ENCODE measurements at regions not wholly inside any gene's neighbourhood (a gene's known extent, or its start where the extent isn't known, plus 50 kb on each side); places are given as distances from the start of the nearest gene placed in this dataset.

GRCh38 chr19:34837262-34837661 is 64.2 kb upstream of the ZNF599 start:
- Histone ChIP-seq H3K27ac (ENCODE audit: low read depth, low read length, poor library complexity, severe bottlenecking) (no peak overlapping the region), H2AFZ (ENCODE audit: low read length) (no peak overlapping the region), H3K9me3 (ENCODE audit: low read length) (no peaks in the 10 kb centered on the region), H3K4me1 (ENCODE audit: insufficient read depth, low read length, poor library complexity, severe bottlenecking) (no peaks in the 10 kb centered on the region), H4K20me1 (ENCODE audit: insufficient read depth, low read length) (no peaks in the 10 kb centered on the region), H3K9me2 (ENCODE audit: insufficient read depth, low read length) (no peaks in the 10 kb centered on the region), H3K79me2 (ENCODE audit: insufficient read depth, low read depth, low read length) (no peaks in the 10 kb centered on the region), H3K4me2 (ENCODE audit: low read length) (no peak overlapping the region), H3K4me3 (ENCODE audit: low read depth, low read length, poor library complexity, severe bottlenecking) (no peak overlapping the region), H3K36me3 (ENCODE audit: insufficient read depth, low read length) (no peaks in the 10 kb centered on the region)
- BruUV-seq (replicated peaks) = no TSS peak
- TF ChIP-seq CTCF (conservative IDR thresholded peaks at IDR 0.05; ENCODE audit: low read length) = no peak
- TF ChIP-seq EZH2phosphoT487 (IDR thresholded peaks at IDR 0.05; ENCODE audit: borderline replicate concordance, low read depth, low read length) = no peak
- POLR2A ChIA-PET = interaction anchor here (0.6 kb wide), 1 partner anchor 42 kb away, joined by 7 read pairs; no protein-coding TSS in a partner anchor
- CTCF ChIA-PET (ENCODE audit: unreplicated experiment) = no interaction called here
- intact Hi-C loops (cut with micrococcal nuclease; ENCODE audit: unreplicated experiment) = no loop called here
- no peak for DNase-seq (ENCODE audit: low spot score)

- ChIA-PET CTCF (ENCODE audit: unreplicated experiment) (no interaction called here), POLR2A (interaction anchor here (0.6 kb wide), 1 partner anchor 149 kb away, joined by 3 read pairs; no protein-coding TSS in a partner anchor)
- no peak for DNase-seq (ENCODE audit: low spot score)
- no peaks in the 10 kb centered on the region for H3K4me1 ChIP-seq (ENCODE audit: insufficient read depth, low read length, poor library complexity, severe bottlenecking)
- no TSS peak for BruUV-seq (replicated peaks)
- H3K9me3 ChIP-seq (ENCODE audit: low read length) = no peaks in the 10 kb centered on the region
- H3K9me2 ChIP-seq (ENCODE audit: insufficient read depth, low read length) = no peaks in the 10 kb centered on the region
- H3K27ac ChIP-seq (ENCODE audit: low read depth, low read length, poor library complexity, severe bottlenecking) = no peak overlapping the region
- TF ChIP-seq EZH2phosphoT487 (IDR thresholded peaks at IDR 0.05; ENCODE audit: borderline replicate concordance, low read depth, low read length) = no peak
- no peak overlapping the region for H3K4me3 ChIP-seq (ENCODE audit: low read depth, low read length, poor library complexity, severe bottlenecking)
- no peak overlapping the region for H3K4me2 ChIP-seq (ENCODE audit: low read length)
- intact Hi-C loops (cut with micrococcal nuclease; ENCODE audit: unreplicated experiment) = no loop called here
- H4K20me1 ChIP-seq (ENCODE audit: insufficient read depth, low read length) = no peaks in the 10 kb centered on the region
- no peaks in the 10 kb centered on the region for H3K79me2 ChIP-seq (ENCODE audit: insufficient read depth, low read depth, low read length)
- no peak overlapping the region for H2AFZ ChIP-seq (ENCODE audit: low read length)
- no peaks in the 10 kb centered on the region for H3K36me3 ChIP-seq (ENCODE audit: insufficient read depth, low read length)
Measured at GRCh38 chr19:34835631-34836351, 62.8 kb upstream of the ZNF599 start.

GRCh38 chr19:34834472-34835061 is 61.6 kb upstream of the ZNF599 start:
- no peaks in the 10 kb centered on the region for H3K9me3 ChIP-seq (ENCODE audit: low read length)
- BruUV-seq (replicated peaks) = no TSS peak
- DNase-seq (ENCODE audit: low spot score) = no peak

More at GRCh38 chr19:34834472-34835061, 61.6 kb upstream of the ZNF599 start:
- no peaks in the 10 kb centered on the region for H3K9me2 ChIP-seq (ENCODE audit: insufficient read depth, low read length)
- H3K4me3 ChIP-seq (ENCODE audit: low read depth, low read length, poor library complexity, severe bottlenecking) = no peak overlapping the region
- TF ChIP-seq CTCF (conservative IDR thresholded peaks at IDR 0.05; ENCODE audit: low read length) (no peak), EZH2phosphoT487 (IDR thresholded peaks at IDR 0.05; ENCODE audit: borderline replicate concordance, low read depth, low read length) (no peak)
- ChIA-PET POLR2A (no interaction called here), CTCF (ENCODE audit: unreplicated experiment) (no interaction called here)
- H3K4me1 ChIP-seq (ENCODE audit: insufficient read depth, low read length, poor library complexity, severe bottlenecking) = no peaks in the 10 kb centered on the region
- H3K79me2 ChIP-seq (ENCODE audit: insufficient read depth, low read depth, low read length) = no peaks in the 10 kb centered on the region
- intact Hi-C loops (cut with micrococcal nuclease; ENCODE audit: unreplicated experiment) = no loop called here
- no peaks in the 10 kb centered on the region for H3K36me3 ChIP-seq (ENCODE audit: insufficient read depth, low read length)
- no peak overlapping the region for H3K27ac ChIP-seq (ENCODE audit: low read depth, low read length, poor library complexity, severe bottlenecking)
- H4K20me1 ChIP-seq (ENCODE audit: insufficient read depth, low read length) = no peaks in the 10 kb centered on the region
- H2AFZ ChIP-seq (ENCODE audit: low read length) = no peak overlapping the region
- H3K4me2 ChIP-seq (ENCODE audit: low read length) = no peak overlapping the region
